K562 (cell line): ENCODE measurements at regions not wholly inside any gene's neighbourhood (a gene's known extent, or its start where the extent isn't known, plus 50 kb on each side); places are given as distances from the start of the nearest gene placed in this dataset.

Source experiments
- ATAC-seq: fragments of 200-7000 bp; cut with Tn5 transposase; 3 replicates; pipeline ENCODE4 v1.9.1; 2020; ENCODE audit warnings: moderate library complexity
- BruUV-seq: library from RNA; stranded (reverse); fragments of 400-500 nt; replicated peaks from 2 replicates; lab custom pipeline; 2021; lab: Mats Ljungman, UMichigan
- CTCF ChIA-PET: fragments of 300-600 bp; formaldehyde crosslinking; extraction: SDS; loops from one replicate; lab custom pipeline; 2021; ENCODE audit warnings: low intra/inter-chr PET ratio; lab: Yijun Ruan, JAX
- POLR2A ChIA-PET: fragments of 300-600, 350-650 bp; sonication (Branson Sonifier 250); formaldehyde crosslinking; extraction: SDS; loops from one replicate; lab custom pipeline; 2021; ENCODE audit warnings: antibody characterized with exemption, inconsistent platforms; lab: Yijun Ruan, JAX
- DNase-seq, 4 experiments: peaks; one replicate each; pipeline versions ENCODE4 v3.0.0 to v3.0.0-alpha.2; 2011 to 2018; ENCODE audit warnings: low spot score in 3 of 4, mixed read lengths in 3 of 4; ENCODE audit errors: extremely low read depth in 1 of 4
- FAIRE-seq: peaks from 2 replicates; lab custom pipeline; 2011; peaks lifted over from hg19 to GRCh38; lab: Jason Lieb, UNC
- H2AFZ ChIP-seq: 2 replicates; pipeline ENCODE4 v1.6.0; 2011; ENCODE audit warnings: low read depth, low read length, control low read depth, inconsistent platforms
- H3K27ac ChIP-seq: fragments of 200-600 bp; 3 replicates; pipeline ENCODE4 v1.8.0; 2011; ENCODE audit warnings: low read depth, mild to moderate bottlenecking, control low read depth, inconsistent platforms, low read length, moderate library complexity, mixed read lengths; ENCODE audit errors: extremely low read depth
- H3K27me3 ChIP-seq, 2 experiments: fragments of 300-600 bp in 1 of 2; 2 replicates in 1 of 2; 3 replicates in 1 of 2; pipeline versions ENCODE4 v1.6.0 to v1.8.0; 2011; ENCODE audit warnings: inconsistent platforms in 2 of 2, low read length in 2 of 2, mild to moderate bottlenecking in 1 of 2, mixed read lengths in 1 of 2, moderate library complexity in 1 of 2; ENCODE audit not compliant: control insufficient read depth in 2 of 2, insufficient read depth in 2 of 2
- H3K36me3 ChIP-seq: fragments of 300-600 bp; 3 replicates; pipeline ENCODE4 v1.8.0; 2011; ENCODE audit warnings: mild to moderate bottlenecking, low read length, inconsistent platforms; ENCODE audit not compliant: control insufficient read depth, insufficient read depth
- H3K4me1 ChIP-seq, 2 experiments: fragments of 200-600 bp in 1 of 2; replicated peaks in 1 of 2; 2 replicates in 1 of 2; 3 replicates in 1 of 2; pipeline versions ENCODE4 v1.5.1 to v1.8.0; 2011; ENCODE audit warnings: inconsistent platforms in 2 of 2, low read length in 2 of 2, mild to moderate bottlenecking in 1 of 2, mixed read lengths in 1 of 2, moderate library complexity in 1 of 2; ENCODE audit not compliant: control insufficient read depth in 2 of 2, insufficient read depth in 2 of 2
- H3K4me2 ChIP-seq: 2 replicates; pipeline ENCODE4 v1.6.1; 2011; ENCODE audit warnings: low read length, control low read depth, inconsistent platforms, mixed read lengths; ENCODE audit not compliant: insufficient read depth
- H3K4me3 ChIP-seq: fragments of 200-600 bp; sonication (generic), shearing (Covaris generic); 2 replicates; pipeline ENCODE4 v1.5.1; 2016; ENCODE audit warnings: control low read depth, inconsistent platforms
- H3K79me2 ChIP-seq: fragments of 200-600 bp; 3 replicates; pipeline ENCODE4 v1.8.0; 2011; ENCODE audit warnings: low read length, inconsistent platforms; ENCODE audit not compliant: control insufficient read depth, insufficient read depth
- H3K9ac ChIP-seq, 2 experiments: 2 replicates each; pipeline versions ENCODE4 v1.6.0 to v1.6.1; 2011; ENCODE audit warnings: low read depth in 2 of 2, low read length in 2 of 2, control low read depth in 1 of 2, inconsistent platforms in 1 of 2, mild to moderate bottlenecking in 1 of 2, mixed read lengths in 1 of 2; ENCODE audit not compliant: insufficient read depth in 1 of 2
- H3K9me1 ChIP-seq: one replicate; pipeline ENCODE4 v1.6.0; 2011; ENCODE audit warnings: inconsistent platforms, mild to moderate bottlenecking, low read length, moderate library complexity; ENCODE audit not compliant: control insufficient read depth, insufficient read depth
- H3K9me3 ChIP-seq: replicated peaks from 2 replicates; pipeline ENCODE4 v1.5.1; 2011; ENCODE audit warnings: low read depth, low read length, inconsistent platforms; ENCODE audit not compliant: control insufficient read depth, insufficient read depth
- H4K20me1 ChIP-seq: replicated peaks from 2 replicates; pipeline ENCODE4 v1.6.1; 2011; ENCODE audit warnings: low read length, inconsistent platforms, mixed read lengths; ENCODE audit not compliant: control insufficient read depth, insufficient read depth
- ARNT ChIP-seq, 2 experiments: fragments of 450-650 bp; IDR thresholded peaks; 2 replicates each; pipeline ENCODE4 v1.6.1; 2016; ENCODE audit warnings: mild to moderate bottlenecking in 1 of 2
- BRD4 ChIP-seq: fragments of 200-600 bp; sonication (generic); IDR thresholded peaks from 2 replicates; pipeline ENCODE4 v1.6.1; 2017; ENCODE audit warnings: inconsistent platforms
- ELF4 ChIP-seq: fragments of 450-650 bp; formaldehyde crosslinking; IDR thresholded peaks from 2 replicates; pipeline ENCODE4 v1.4.0; 2022; ENCODE audit warnings: missing genetic modification characterization
- HDAC1 ChIP-seq, 2 experiments: fragments of 450-650 bp; IDR thresholded peaks; 2 replicates each; pipeline ENCODE4 v1.6.1; 2016 to 2017; ENCODE audit warnings: inconsistent platforms in 1 of 2, mild to moderate bottlenecking in 1 of 2, moderate library complexity in 1 of 2
- JUND ChIP-seq, 2 experiments: IDR thresholded peaks; 2 replicates in 1 of 2; 3 replicates in 1 of 2; pipeline ENCODE4 v1.6.1; 2011; ENCODE audit warnings: borderline replicate concordance in 2 of 2, low read depth in 2 of 2, low read length in 2 of 2, improper control_type of control experiment in 1 of 2, missing biosample characterization in 1 of 2, missing genetic modification characterization in 1 of 2, missing genetic modification reagents in 1 of 2
- NRF1 ChIP-seq, 2 experiments: fragments of 450-650 bp; IDR thresholded peaks in 1 of 2; conservative IDR thresholded peaks in 1 of 2; 2 replicates each; pipeline ENCODE4 v1.6.1; 2014; ENCODE audit warnings: mild to moderate bottlenecking in 2 of 2
- NUFIP1 ChIP-seq: fragments of 450-650 bp; IDR thresholded peaks from 2 replicates; pipeline ENCODE4 v1.6.1; 2018; ENCODE audit not compliant: partially characterized antibody
- PTTG1 ChIP-seq: fragments of 450-650 bp; IDR thresholded peaks from 2 replicates; pipeline ENCODE4 v1.6.1; 2016; ENCODE audit warnings: low read depth, mild to moderate bottlenecking, missing genetic modification characterization, missing compliant biosample characterization
- RNF2 ChIP-seq: sonication (generic); IDR thresholded peaks from 2 replicates; pipeline ENCODE4 v1.6.1; 2016
- SMARCA5 ChIP-seq: fragments of 450-650 bp; IDR thresholded peaks from 2 replicates; pipeline ENCODE4 v1.6.1; 2016
- SREBF1 ChIP-seq: fragments of 150-350 bp; IDR thresholded peaks from 2 replicates; pipeline ENCODE4 v1.6.1; 2014; ENCODE audit warnings: antibody characterized with exemption, low read depth, low read length, borderline replicate concordance
- TAL1 ChIP-seq: fragments of 450-650 bp; IDR thresholded peaks from 2 replicates; pipeline ENCODE4 v1.6.1; 2016; ENCODE audit warnings: mild to moderate bottlenecking
- TOE1 ChIP-seq, 2 experiments: fragments of 450-650 bp in 1 of 2; sonication (generic) in 1 of 2; formaldehyde crosslinking in 1 of 2; IDR thresholded peaks; 2 replicates each; pipeline versions ENCODE4 v1.7.1 to v1.8.0; 2016 to 2022; ENCODE audit warnings: borderline replicate concordance in 2 of 2, mild to moderate bottlenecking in 2 of 2, antibody characterized with exemption in 1 of 2, inconsistent platforms in 1 of 2, low read depth in 1 of 2, missing genetic modification reagents in 1 of 2, moderate library complexity in 1 of 2
- ZBED1 ChIP-seq: IDR thresholded peaks from 2 replicates; pipeline ENCODE4 v1.6.1; 2014
- ZNF175 ChIP-seq: fragments of 200-800 bp; sonication (Bioruptor generic); IDR thresholded peaks from 2 replicates; pipeline ENCODE4 v1.6.1; 2016; ENCODE audit warnings: low read depth, mild to moderate bottlenecking, missing genetic modification characterization, missing compliant biosample characterization
- ZNF263 ChIP-seq: sonication (generic); formaldehyde crosslinking; IDR thresholded peaks from 2 replicates; pipeline ENCODE4 v1.8.0; 2022; ENCODE audit warnings: mild to moderate bottlenecking, missing genetic modification reagents, borderline replicate concordance
- WGBS: fragments of 100-300 bp; shearing (Covaris generic); methylation state at CpG from one replicate; pipeline ENCODE4 v1.1.6; 2016; ENCODE audit warnings: low coverage, mixed read lengths; ENCODE audit not compliant: insufficient coverage; ENCODE audit errors: missing lambda C conversion rate; 5-methylcytosine and 5-hydroxymethylcytosine counted together
- in situ Hi-C: fragments of 300-500 bp; cut with MboI; formaldehyde crosslinking; loops from 4 replicates; pipeline ENCODE4 v1.15.0; 2018; ENCODE audit warnings: inconsistent platforms, mixed read lengths
- intact Hi-C: fragments of 100-400 bp; cut with micrococcal nuclease; formaldehyde crosslinking; loops from 2 replicates; pipeline ENCODE4 v1.14.2; 2022
- TF ChIP-seq, protein P1 (sequence below): fragments of 250-450 bp; sonication (Bioruptor Pico); IDR thresholded peaks from 2 replicates; pipeline ENCODE4 v1.5.0; 2021; ENCODE audit warnings: mild to moderate bottlenecking, moderate library complexity

DNA sequence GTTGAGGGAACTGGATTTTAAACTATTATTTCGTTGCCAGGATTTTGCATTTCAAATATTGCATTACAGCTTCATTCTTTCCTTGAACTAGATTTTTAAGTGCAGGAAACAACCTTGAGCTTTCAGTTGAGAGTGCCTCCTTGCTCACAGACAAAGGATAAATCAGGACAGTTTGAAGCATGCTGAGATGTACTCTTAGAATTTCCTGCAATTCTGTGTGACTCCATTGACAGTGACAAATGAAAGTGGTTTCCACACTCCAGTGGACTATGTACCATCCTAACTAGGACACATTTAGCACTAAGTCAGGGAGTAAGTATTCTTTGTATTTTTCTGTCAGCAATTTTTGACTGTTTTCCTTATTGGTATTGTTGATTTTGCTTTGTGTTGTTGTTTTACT lies 100.0 kb upstream of the PLCXD3 start:
- ChIA-PET POLR2A (no interaction called here), CTCF (no interaction called here)
- Histone ChIP-seq H3K9me1 (no peaks in the 10 kb centered on the region), H3K36me3 (no peaks in the 10 kb centered on the region), H2AFZ (no peak overlapping the region), H3K4me1 (no peaks in the 10 kb centered on the region), H3K27ac (no peak overlapping the region), H3K27me3 (no peaks in the 10 kb centered on the region), H3K9me3 (no peaks in the 10 kb centered on the region), H4K20me1 (no peaks in the 10 kb centered on the region), H3K4me2 (no peak overlapping the region), H3K4me3 (no peak overlapping the region), H3K9ac (no peak overlapping the region), H3K79me2 (no peaks in the 10 kb centered on the region)
- BruUV-seq, result no TSS peak
- ATAC-seq (no peak), DNase-seq (no peak), FAIRE-seq (no peak)
- TF ChIP-seq ZBED1, result no peak
- no peak for TF ChIP-seq SREBF1
- no peak for TF ChIP-seq TAL1
- TF ChIP-seq, protein P1, sequence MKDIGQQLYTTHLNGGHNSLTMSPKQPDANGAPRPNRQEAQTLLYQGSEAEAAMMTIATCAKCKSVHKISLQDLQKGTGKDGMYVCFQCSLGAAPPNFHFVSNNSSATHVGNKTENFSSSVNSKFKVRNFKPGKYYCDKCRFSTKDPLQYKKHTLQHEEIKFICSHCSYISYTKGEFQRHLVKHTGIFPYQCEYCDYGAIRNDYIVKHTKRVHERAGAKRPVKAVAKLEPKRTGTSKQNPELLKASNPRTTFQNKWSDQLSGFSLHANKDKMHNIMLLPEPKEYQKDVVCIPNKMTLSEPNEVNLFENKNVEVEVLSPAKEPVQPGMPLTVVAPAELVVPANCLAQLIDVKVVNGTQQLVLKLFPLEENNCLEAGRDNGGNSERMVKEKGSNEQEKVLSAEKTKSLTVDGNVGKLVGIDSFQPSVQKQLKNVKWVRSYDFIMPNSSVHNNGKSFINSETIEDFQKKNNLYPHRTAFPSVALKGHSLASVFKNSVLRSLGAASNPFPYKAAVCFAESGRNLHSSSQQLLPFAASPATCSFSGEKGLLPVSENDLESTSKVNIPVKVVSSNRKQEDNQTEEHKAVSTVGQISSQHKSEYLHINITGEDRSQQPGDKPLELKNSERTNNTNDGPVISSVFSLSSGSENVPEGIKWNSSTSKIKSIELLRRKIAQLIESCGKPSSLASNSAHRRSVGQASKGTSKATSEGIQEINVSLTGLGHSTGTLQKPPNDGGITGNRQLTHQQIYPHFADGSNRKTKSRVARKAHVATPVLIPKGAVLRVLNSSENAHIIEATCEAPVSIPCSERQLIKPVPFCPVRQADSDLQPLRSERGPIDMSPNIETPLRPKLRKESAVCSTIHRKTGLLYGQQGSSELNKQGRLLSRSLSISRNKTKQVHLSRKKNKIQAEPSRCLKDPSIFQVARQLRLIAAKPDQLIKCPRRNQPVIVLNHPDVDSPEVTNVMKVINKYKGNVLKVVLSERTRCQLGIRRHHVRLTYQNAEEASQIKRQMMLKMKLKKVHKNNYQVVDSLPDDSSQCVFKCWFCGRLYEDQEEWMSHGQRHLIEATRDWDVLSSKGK (CRISPR knock-in tag), result no peak
- no peak for TF ChIP-seq ELF4
- no peak for TF ChIP-seq ZNF263 (CRISPR knock-in tag)
- TF ChIP-seq RNF2, result no peak
- no peak for TF ChIP-seq JUND (IDR thresholded peaks at IDR 0.05; ENCODE audit: borderline replicate concordance, low read depth, low read length)
- no peak for TF ChIP-seq JUND (tag; IDR thresholded peaks at IDR 0.05; ENCODE audit: borderline replicate concordance, low read depth, low read length)
- TF ChIP-seq BRD4, result no peak
- no peak for TF ChIP-seq NRF1 (conservative IDR thresholded peaks at IDR 0.05 in 1 of 2, IDR thresholded peaks at IDR 0.05 in 1 of 2)
- TF ChIP-seq TOE1 (IDR thresholded peaks at IDR 0.05; ENCODE audit: borderline replicate concordance), result no peak
- TF ChIP-seq TOE1 (CRISPR knock-in tag; IDR thresholded peaks at IDR 0.05; ENCODE audit: borderline replicate concordance, low read depth), result no peak
- TF ChIP-seq ZNF175 (CRISPR knock-in tag), result no peak
- TF ChIP-seq SMARCA5, result no peak
- TF ChIP-seq NUFIP1, result no peak
- no peak for TF ChIP-seq PTTG1 (tag)
- no peak for TF ChIP-seq HDAC1 (IDR thresholded peaks at IDR 0.05)
- TF ChIP-seq ARNT (IDR thresholded peaks at IDR 0.05), result no peak
- in situ Hi-C loops, result no loop called here
- intact Hi-C loops, result no loop called here
- 0% methylated on average over 1 of the region's 1 CpG for WGBS
